HFFc6 (cell line): ENCODE measurements at regions not wholly inside any gene's neighbourhood (a gene's known extent, or its start where the extent isn't known, plus 50 kb on each side); places are given as distances from the start of the nearest gene placed in this dataset.

Source experiments
- DNase-seq: peaks from one replicate; pipeline ENCODE4 v3.0.0-alpha.2; 2018
- H3K27ac Mint-ChIP-seq: 2 replicates; pipeline ENCODE4 v1.8.0; 2020; ENCODE audit warnings: mild to moderate bottlenecking, mixed read lengths
- H3K27me3 Mint-ChIP-seq: 2 replicates; pipeline ENCODE4 v1.8.0; 2021; ENCODE audit warnings: mild to moderate bottlenecking, moderate library complexity, mixed read lengths; ENCODE audit not compliant: insufficient read depth
- H3K36me3 Mint-ChIP-seq: 2 replicates; pipeline ENCODE4 v1.8.0; 2021; ENCODE audit warnings: low read depth, mixed read lengths
- H3K4me1 Mint-ChIP-seq: 2 replicates; pipeline ENCODE4 v1.8.0; 2020; ENCODE audit warnings: low read depth, mixed read lengths
- H3K4me3 Mint-ChIP-seq: 2 replicates; pipeline ENCODE4 v1.8.0; 2020; ENCODE audit warnings: mild to moderate bottlenecking, moderate library complexity, mixed read lengths
- H3K9me3 Mint-ChIP-seq: 2 replicates; pipeline ENCODE4 v1.8.0; 2020; ENCODE audit warnings: mild to moderate bottlenecking, mixed read lengths
- CTCF ChIP-seq: fragments of 200-600 bp; sonication (generic); IDR thresholded peaks from 2 replicates; pipeline ENCODE4 v1.5.0; 2021; ENCODE audit warnings: antibody characterized with exemption, mild to moderate bottlenecking

- no peak overlapping the region for H3K27ac Mint-ChIP-seq
- H3K9me3 Mint-ChIP-seq, result no peaks in the 10 kb centered on the region
- no peak for TF ChIP-seq CTCF
- no peak overlapping the region for H3K4me3 Mint-ChIP-seq
- H3K36me3 Mint-ChIP-seq, result no peaks in the 10 kb centered on the region
- peaks cover 13% of the 10 kb centered on the region for H3K4me1 Mint-ChIP-seq
- H3K27me3 Mint-ChIP-seq, result no peaks in the 10 kb centered on the region
- DNase-seq, result no peak
Measured at GRCh38 chr9:136611606-136612005, 51.1 kb upstream of the EGFL7 start.

GRCh38 chr9:136611119-136611518 lies 51.6 kb upstream of the EGFL7 start:
- Mint-ChIP-seq H3K4me1 (peaks cover 13% of the 10 kb centered on the region), H3K9me3 (no peaks in the 10 kb centered on the region), H3K27ac (no peak overlapping the region), H3K27me3 (no peaks in the 10 kb centered on the region), H3K36me3 (no peaks in the 10 kb centered on the region), H3K4me3 (no peak overlapping the region)
- no peak for TF ChIP-seq CTCF
- DNase-seq, result no peak

- Mint-ChIP-seq H3K36me3 (no peaks in the 10 kb centered on the region), H3K4me1 (peaks cover 9% of the 10 kb centered on the region), H3K9me3 (no peaks in the 10 kb centered on the region), H3K27me3 (peaks cover 2% of the 10 kb centered on the region; the same call in 1 of the 2 replicates), H3K27ac (no peak overlapping the region), H3K4me3 (no peak overlapping the region)
- TF ChIP-seq CTCF, result no peak
- no peak for DNase-seq
Measured at GRCh38 chr9:136610426-136610825, 52.3 kb upstream of the EGFL7 start.

- H3K27ac Mint-ChIP-seq, result no peak overlapping the region
- H3K4me3 Mint-ChIP-seq, result no peak overlapping the region
- H3K9me3 Mint-ChIP-seq, result no peaks in the 10 kb centered on the region
- TF ChIP-seq CTCF, result no peak
- no peak for DNase-seq
- no peaks in the 10 kb centered on the region for H3K36me3 Mint-ChIP-seq
- peaks cover 2% of the 10 kb centered on the region; the same call in 1 of the 2 replicates for H3K27me3 Mint-ChIP-seq
- peaks cover 5% of the 10 kb centered on the region; the same call in 1 of the 2 replicates for H3K4me1 Mint-ChIP-seq
Measured at GRCh38 chr9:136609838-136610311, 52.8 kb upstream of the EGFL7 start.

- H3K4me1 Mint-ChIP-seq, result no peaks in the 10 kb centered on the region
- no peak overlapping the region for H3K27ac Mint-ChIP-seq
- no peak for DNase-seq
- H3K4me3 Mint-ChIP-seq, result no peak overlapping the region
- no peaks in the 10 kb centered on the region for H3K36me3 Mint-ChIP-seq
- H3K9me3 Mint-ChIP-seq, result no peaks in the 10 kb centered on the region
- TF ChIP-seq CTCF, result no peak
- peaks cover 2% of the 10 kb centered on the region; the same call in 1 of the 2 replicates for H3K27me3 Mint-ChIP-seq
Measured at GRCh38 chr9:136609160-136609475, 53.6 kb upstream of the EGFL7 start.
